ENCODE measurements at regions not wholly inside any gene's neighbourhood (a gene's known extent, or its start where the extent isn't known, plus 50 kb on each side); places are given as distances from the start of the nearest gene placed in this dataset.

GRCh38 chr6:119985952-119986736 lies 636.6 kb upstream of the MAN1A1 start:
- Histone ChIP-seq H3K9me3 (no peaks in the 10 kb centered on the region), H3K4me3 (ENCODE audit: low read depth in 2 of 2, low read length in 1 of 2) (no peak overlapping the region), H4K20me1 (ENCODE audit: insufficient read depth) (no peaks in the 10 kb centered on the region), H2AFZ (ENCODE audit: low read depth) (no peak overlapping the region), H3K4me1 (ENCODE audit: control insufficient read depth in 1 of 2, insufficient read depth in 2 of 2, low read depth in 1 of 2, low read length in 1 of 2) (no peaks in the 10 kb centered on the region), H3K27me3 (ENCODE audit: insufficient read depth) (no peaks in the 10 kb centered on the region), H3K27ac (ENCODE audit: low read depth in 2 of 2, low read length in 1 of 2) (no peak overlapping the region), H3K36me3 (replicated peaks in 1 of 2; ENCODE audit: control insufficient read depth in 1 of 2, insufficient read depth in 2 of 2, low read length in 1 of 2) (no peaks in the 10 kb centered on the region), H3K9me2 (no peaks in the 10 kb centered on the region), H3F3A (replicated peaks; ENCODE audit: insufficient read depth) (no peaks in the 10 kb centered on the region), H3K4me2 (no peak overlapping the region), H3K9ac (no peak overlapping the region), H3K79me2 (ENCODE audit: insufficient read depth) (no peaks in the 10 kb centered on the region)
- no peak for DNase-seq
- TF ChIP-seq RXRA (IDR thresholded peaks at IDR 0.05; ENCODE audit: borderline replicate concordance, low read depth): no peak
- WGBS (ENCODE audit: low lambda C conversion rate): 23% methylated on average over 4 of the region's 4 CpGs
- ChIA-PET POLR2A (no interaction called here), CTCF (interaction anchor here (1.3 kb wide), 1 partner anchor 8 kb away, joined by 3 read pairs; no protein-coding TSS in a partner anchor)

GRCh38 chr6:119980802-119981201 lies 631.2 kb upstream of the MAN1A1 start:
- no peak for TF ChIP-seq SIN3A (IDR thresholded peaks at IDR 0.05; ENCODE audit: borderline replicate concordance, low read depth, low read length)
- no peak for TF ChIP-seq GATA2 (CRISPR knock-in tag; IDR thresholded peaks at IDR 0.05)
- TF ChIP-seq NFIC (IDR thresholded peaks at IDR 0.05; ENCODE audit: borderline replicate concordance): no peak
- no peak for TF ChIP-seq USF1 (IDR thresholded peaks at IDR 0.05; ENCODE audit: borderline replicate concordance, low read depth)
- no peak for TF ChIP-seq ELF1 (IDR thresholded peaks at IDR 0.05)
- TF ChIP-seq EP300 (IDR thresholded peaks at IDR 0.05; ENCODE audit: borderline replicate concordance in 1 of 2, low read depth in 1 of 2, low read length in 1 of 2): no peak
- TF ChIP-seq MXI1 (IDR thresholded peaks at IDR 0.05; ENCODE audit: low read depth, low read length): no peak
- no peak for TF ChIP-seq NRF1 (IDR thresholded peaks at IDR 0.05; ENCODE audit: low read depth, low read length)
- TF ChIP-seq RAD21 (IDR thresholded peaks at IDR 0.05; ENCODE audit: low read length): no peak
- TF ChIP-seq FOXJ3 (CRISPR knock-in tag; IDR thresholded peaks at IDR 0.05): no peak
- no peak for TF ChIP-seq REST (IDR thresholded peaks at IDR 0.05; ENCODE audit: low read depth, low read length)
- no peak for TF ChIP-seq TAF1 (IDR thresholded peaks at IDR 0.05; ENCODE audit: borderline replicate concordance, low read depth, low read length)
- TF ChIP-seq, protein P1, sequence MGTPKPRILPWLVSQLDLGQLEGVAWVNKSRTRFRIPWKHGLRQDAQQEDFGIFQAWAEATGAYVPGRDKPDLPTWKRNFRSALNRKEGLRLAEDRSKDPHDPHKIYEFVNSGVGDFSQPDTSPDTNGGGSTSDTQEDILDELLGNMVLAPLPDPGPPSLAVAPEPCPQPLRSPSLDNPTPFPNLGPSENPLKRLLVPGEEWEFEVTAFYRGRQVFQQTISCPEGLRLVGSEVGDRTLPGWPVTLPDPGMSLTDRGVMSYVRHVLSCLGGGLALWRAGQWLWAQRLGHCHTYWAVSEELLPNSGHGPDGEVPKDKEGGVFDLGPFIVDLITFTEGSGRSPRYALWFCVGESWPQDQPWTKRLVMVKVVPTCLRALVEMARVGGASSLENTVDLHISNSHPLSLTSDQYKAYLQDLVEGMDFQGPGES (IDR thresholded peaks at IDR 0.05; ENCODE audit: low read depth, low read length): no peak
- TF ChIP-seq RCOR1 (IDR thresholded peaks at IDR 0.05; ENCODE audit: low read length): no peak
- no peak for TF ChIP-seq CTCF (IDR thresholded peaks at IDR 0.05)
- TF ChIP-seq RXRA (IDR thresholded peaks at IDR 0.05; ENCODE audit: borderline replicate concordance, low read depth): no peak
- TF ChIP-seq FOSL2 (IDR thresholded peaks at IDR 0.05; ENCODE audit: borderline replicate concordance, low read depth): no peak
- no peak overlapping the region for H3K4me2 ChIP-seq

More at GRCh38 chr6:119980802-119981201, 631.2 kb upstream of the MAN1A1 start:
- Histone ChIP-seq H3K9me3 (no peaks in the 10 kb centered on the region), H3K27ac (ENCODE audit: low read depth in 2 of 2, low read length in 1 of 2) (no peak overlapping the region), H3F3A (replicated peaks; ENCODE audit: insufficient read depth) (no peaks in the 10 kb centered on the region), H3K27me3 (ENCODE audit: insufficient read depth) (no peaks in the 10 kb centered on the region), H3K4me1 (ENCODE audit: control insufficient read depth in 1 of 2, insufficient read depth in 2 of 2, low read depth in 1 of 2, low read length in 1 of 2) (no peaks in the 10 kb centered on the region), H3K4me3 (ENCODE audit: low read depth in 2 of 2, low read length in 1 of 2) (no peak overlapping the region), H3K9ac (no peak overlapping the region), H4K20me1 (ENCODE audit: insufficient read depth) (no peaks in the 10 kb centered on the region), H2AFZ (ENCODE audit: low read depth) (no peak overlapping the region), H3K9me2 (no peaks in the 10 kb centered on the region), H3K36me3 (replicated peaks in 1 of 2; ENCODE audit: control insufficient read depth in 1 of 2, insufficient read depth in 2 of 2, low read length in 1 of 2) (no peaks in the 10 kb centered on the region), H3K79me2 (ENCODE audit: insufficient read depth) (no peaks in the 10 kb centered on the region)
- no peak for DNase-seq
- ChIA-PET CTCF (no interaction called here), POLR2A (no interaction called here)
- 55% methylated on average over 1 of the region's 1 CpG for WGBS (ENCODE audit: low lambda C conversion rate)
